ENCODE measurements at regions not wholly inside any gene's neighbourhood (a gene's known extent, or its start where the extent isn't known, plus 50 kb on each side); places are given as distances from the start of the nearest gene placed in this dataset.

- no peak overlapping the region for H3K27ac ChIP-seq (ENCODE audit: low read depth in 1 of 2, low read length in 2 of 2)
- TF ChIP-seq REST (IDR thresholded peaks at IDR 0.05) (no peak), TAF1 (conservative IDR thresholded peaks at IDR 0.05) (no peak), FOXA2 (IDR thresholded peaks at IDR 0.05) (no peak), RXRA (IDR thresholded peaks at IDR 0.05) (no peak), ATF3 (IDR thresholded peaks at IDR 0.05) (no peak), CTCF (IDR thresholded peaks at IDR 0.05; ENCODE audit: low read depth, low read length, missing input control) (no peak), GABPA (IDR thresholded peaks at IDR 0.05 in 1 of 2, conservative IDR thresholded peaks at IDR 0.05 in 1 of 2) (no peak), HNF4A (conservative IDR thresholded peaks at IDR 0.05) (no peak), JUND (IDR thresholded peaks at IDR 0.05) (no peak), NR2F2 (IDR thresholded peaks at IDR 0.05) (no peak)
- no peaks in the 10 kb centered on the region for H3K9me3 ChIP-seq (ENCODE audit: control insufficient read depth in 4 of 4, low read length in 3 of 4)
- no peak for DNase-seq (ENCODE audit: low spot score)
- H3K36me3 ChIP-seq (ENCODE audit: control insufficient read depth in 4 of 4, insufficient read depth in 3 of 4, low read depth in 1 of 4, low read length in 3 of 4) = no peaks in the 10 kb centered on the region
- H3K27me3 ChIP-seq (ENCODE audit: control insufficient read depth in 4 of 4, insufficient read depth in 4 of 4, low read length in 3 of 4) = no peaks in the 10 kb centered on the region
- no peak overlapping the region for H3K9ac ChIP-seq (ENCODE audit: low read depth in 1 of 2, low read length in 2 of 2)
- 85% methylated on average over 3 of the region's 3 CpGs for WGBS
- H3K4me3 ChIP-seq (ENCODE audit: low read depth in 1 of 3, low read length in 3 of 3) = no peak overlapping the region
- H3K4me1 ChIP-seq (ENCODE audit: control insufficient read depth in 4 of 4, insufficient read depth in 4 of 4, low read length in 3 of 4) = peaks cover 0 to 4% (median under 1%) of the 10 kb centered on the region in 4 donors
Observed at GRCh38 chrX:38986586-38986985, 185.3 kb downstream of the MID1IP1 start.

- H3K4me3 ChIP-seq (ENCODE audit: low read depth in 1 of 3, low read length in 3 of 3) = no peak overlapping the region
- no peaks in the 10 kb centered on the region for H3K27me3 ChIP-seq (ENCODE audit: control insufficient read depth in 4 of 4, insufficient read depth in 4 of 4, low read length in 3 of 4)
- H3K4me1 ChIP-seq (ENCODE audit: control insufficient read depth in 4 of 4, insufficient read depth in 4 of 4, low read length in 3 of 4) = peaks cover 0 to 4% (median under 1%) of the 10 kb centered on the region in 4 donors
- no peak overlapping the region for H3K27ac ChIP-seq (ENCODE audit: low read depth in 1 of 2, low read length in 2 of 2)
- no peak overlapping the region for H3K9ac ChIP-seq (ENCODE audit: low read depth in 1 of 2, low read length in 2 of 2)
- H3K9me3 ChIP-seq (ENCODE audit: control insufficient read depth in 4 of 4, low read length in 3 of 4) = no peaks in the 10 kb centered on the region
- WGBS = 83% methylated on average over 4 of the region's 4 CpGs
- DNase-seq (ENCODE audit: low spot score) = no peak
- no peaks in the 10 kb centered on the region for H3K36me3 ChIP-seq (ENCODE audit: control insufficient read depth in 4 of 4, insufficient read depth in 3 of 4, low read depth in 1 of 4, low read length in 3 of 4)
- TF ChIP-seq ATF3 (IDR thresholded peaks at IDR 0.05) (no peak), RAD21 (IDR thresholded peaks at IDR 0.05) (no peak), YY1 (IDR thresholded peaks at IDR 0.05) (no peak), SP1 (IDR thresholded peaks at IDR 0.05) (no peak), REST (IDR thresholded peaks at IDR 0.05) (no peak), ZBTB33 (IDR thresholded peaks at IDR 0.05) (no peak), JUND (IDR thresholded peaks at IDR 0.05) (no peak), HNF4G (IDR thresholded peaks at IDR 0.05) (no peak), FOXA1 (IDR thresholded peaks at IDR 0.05) (no peak), GABPA (IDR thresholded peaks at IDR 0.05 in 1 of 2, conservative IDR thresholded peaks at IDR 0.05 in 1 of 2) (no peak), FOXA2 (IDR thresholded peaks at IDR 0.05) (no peak), TAF1 (conservative IDR thresholded peaks at IDR 0.05) (no peak), RXRA (IDR thresholded peaks at IDR 0.05) (no peak), EGR1 (IDR thresholded peaks at IDR 0.05; ENCODE audit: low read depth in 2 of 2) (no peak), MAX (IDR thresholded peaks at IDR 0.05) (no peak), NR2F2 (IDR thresholded peaks at IDR 0.05) (no peak), HNF4A (conservative IDR thresholded peaks at IDR 0.05) (no peak)
Observed at GRCh38 chrX:38987198-38987651, 186.0 kb downstream of the MID1IP1 start.
